Coronary artery (tissue), 2 donors: ENCODE measurements at regions not wholly inside any gene's neighbourhood (a gene's known extent, or its start where the extent isn't known, plus 50 kb on each side); places are given as distances from the start of the nearest gene placed in this dataset.
"Not testable (repeated sequence)": the region's sequence is repeated elsewhere in the genome, so short reads cannot be mapped to it uniquely, and the experiment has no call there.

Experiments
- DNase-seq: peaks from one replicate; pipeline ENCODE4 v3.0.0-alpha.2; 2017; ENCODE audit warnings: low spot score
- H3K27ac ChIP-seq, 2 donors: fragments of 200-600 bp; sonication (generic); one replicate each; pipeline ENCODE4 v1.5.1; 2016 to 2019
- H3K4me3 ChIP-seq: fragments of 200-600 bp; sonication (generic); 2 replicates; pipeline ENCODE4 v1.5.1; 2016; ENCODE audit warnings: mild to moderate bottlenecking, moderate library complexity
- CTCF ChIP-seq: fragments of 200-600 bp; sonication (generic); IDR thresholded peaks from one replicate; pipeline ENCODE4 v1.5.1; 2019; ENCODE audit warnings: antibody characterized with exemption

- Histone ChIP-seq H3K4me3 (peak overlapping the region; percentile 57), H3K27ac (no peak overlapping the region)
- DNase-seq, result no peak
- TF ChIP-seq CTCF, result peak; percentile 73
Measured at GRCh38 chr1:117754061-117754969, 148.5 kb downstream of the TENT5C start.

GRCh38 chr1:117757668-117758067, 151.8 kb downstream of the TENT5C start:
- no peak for TF ChIP-seq CTCF
- DNase-seq, result no peak
- Histone ChIP-seq H3K4me3 (no peak overlapping the region), H3K27ac (no peak overlapping the region)

- no peak overlapping the region for H3K27ac ChIP-seq
- TF ChIP-seq CTCF, result peak; percentile 88
- DNase-seq, result no peak
- peak overlapping the region; percentile 72 for H3K4me3 ChIP-seq
Measured at GRCh38 chr1:117758444-117759316, 152.8 kb downstream of the TENT5C start.

- no peak for TF ChIP-seq CTCF
- no peak overlapping the region for H3K4me3 ChIP-seq
- no peak overlapping the region for H3K27ac ChIP-seq
- no peak for DNase-seq
Measured at GRCh38 chr1:117759535-117759934, 153.7 kb downstream of the TENT5C start.

GRCh38 chr1:117760069-117760468, 154.2 kb downstream of the TENT5C start:
- H3K27ac ChIP-seq, result no peak overlapping the region
- no peak overlapping the region for H3K4me3 ChIP-seq
- TF ChIP-seq CTCF, result no peak
- no peak for DNase-seq

GRCh38 chr1:117760485-117760884, 154.6 kb downstream of the TENT5C start:
- TF ChIP-seq CTCF, result no peak
- Histone ChIP-seq H3K4me3 (no peak overlapping the region), H3K27ac (no peak overlapping the region)
- DNase-seq, result no peak

DNA sequence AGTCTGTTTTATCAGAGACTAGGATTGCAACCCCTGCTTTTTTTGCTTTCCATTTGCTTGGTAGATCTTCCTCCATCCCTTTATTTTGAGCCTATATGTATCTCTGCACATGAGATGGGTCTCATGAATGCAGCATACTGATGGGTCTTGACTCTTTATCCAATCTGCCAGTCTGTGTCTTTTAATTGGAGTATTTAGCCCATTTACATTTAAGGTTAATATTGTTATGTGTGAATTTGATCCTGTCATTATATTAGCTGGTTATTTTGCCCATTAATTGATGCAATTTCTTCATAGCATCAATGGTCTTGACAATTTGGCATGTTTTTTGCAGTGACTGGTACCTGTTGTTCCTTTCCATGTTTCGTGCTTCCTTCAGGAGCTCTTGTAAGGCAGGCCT, 161.7 kb downstream of the GDAP2 start:
- not testable (repeated sequence) for DNase-seq, H3K4me3 ChIP-seq, H3K27ac ChIP-seq
